ENCODE measurements at regions not wholly inside any gene's neighbourhood (a gene's known extent, or its start where the extent isn't known, plus 50 kb on each side); places are given as distances from the start of the nearest gene placed in this dataset.

GRCh38 chr21:36544545-36544944 lies 64.6 kb upstream of the CLDN14 start:
- TF ChIP-seq CTCF (IDR thresholded peaks at IDR 0.05; ENCODE audit: unreplicated experiment) = no peak
- DNase-seq (ENCODE audit: low spot score, unreplicated experiment) = no peak
- H3K36me3 Mint-ChIP-seq (ENCODE audit: insufficient read depth) = no peaks in the 10 kb centered on the region
- no peaks in the 10 kb centered on the region for H3K9me3 Mint-ChIP-seq (ENCODE audit: low read depth)
- H3K27me3 Mint-ChIP-seq = peaks cover 60% of the 10 kb centered on the region
- peaks cover 7% of the 10 kb centered on the region for H3K4me1 Mint-ChIP-seq (ENCODE audit: low read depth)
- H3K27ac Mint-ChIP-seq = no peak overlapping the region
- no peak overlapping the region for H3K4me3 Mint-ChIP-seq (ENCODE audit: low read depth)

- Mint-ChIP-seq H3K4me3 (ENCODE audit: low read depth) (no peak overlapping the region), H3K27ac (no peak overlapping the region), H3K9me3 (ENCODE audit: low read depth) (no peaks in the 10 kb centered on the region), H3K36me3 (ENCODE audit: insufficient read depth) (no peaks in the 10 kb centered on the region), H3K27me3 (peaks cover 67% of the 10 kb centered on the region), H3K4me1 (ENCODE audit: low read depth) (peaks cover 7% of the 10 kb centered on the region)
- no peak for TF ChIP-seq CTCF (IDR thresholded peaks at IDR 0.05; ENCODE audit: unreplicated experiment)
- no peak for DNase-seq (ENCODE audit: low spot score, unreplicated experiment)
Observed at GRCh38 chr21:36545776-36546511, 66.0 kb upstream of the CLDN14 start.

- H3K36me3 Mint-ChIP-seq (ENCODE audit: insufficient read depth) = no peaks in the 10 kb centered on the region
- no peak overlapping the region for H3K27ac Mint-ChIP-seq
- peaks cover 7% of the 10 kb centered on the region for H3K4me1 Mint-ChIP-seq (ENCODE audit: low read depth)
- H3K27me3 Mint-ChIP-seq = peaks cover 67% of the 10 kb centered on the region
- H3K9me3 Mint-ChIP-seq (ENCODE audit: low read depth) = no peaks in the 10 kb centered on the region
- TF ChIP-seq CTCF (IDR thresholded peaks at IDR 0.05; ENCODE audit: unreplicated experiment) = no peak
- DNase-seq (ENCODE audit: low spot score, unreplicated experiment) = no peak
- H3K4me3 Mint-ChIP-seq (ENCODE audit: low read depth) = no peak overlapping the region
Observed at GRCh38 chr21:36547464-36547863, 67.5 kb upstream of the CLDN14 start.

GRCh38 chr21:36548866-36549265 lies 68.9 kb upstream of the CLDN14 start:
- DNase-seq (ENCODE audit: low spot score, unreplicated experiment) = no peak
- Mint-ChIP-seq H3K27ac (no peak overlapping the region), H3K36me3 (ENCODE audit: insufficient read depth) (no peaks in the 10 kb centered on the region), H3K4me1 (ENCODE audit: low read depth) (peaks cover 6% of the 10 kb centered on the region), H3K27me3 (peaks cover 54% of the 10 kb centered on the region), H3K4me3 (ENCODE audit: low read depth) (no peak overlapping the region), H3K9me3 (ENCODE audit: low read depth) (no peaks in the 10 kb centered on the region)
- TF ChIP-seq CTCF (IDR thresholded peaks at IDR 0.05; ENCODE audit: unreplicated experiment) = no peak

GRCh38 chr21:36549470-36549869 lies 69.5 kb upstream of the CLDN14 start:
- H3K27ac Mint-ChIP-seq = no peak overlapping the region

More at GRCh38 chr21:36549470-36549869, 69.5 kb upstream of the CLDN14 start:
- TF ChIP-seq CTCF (IDR thresholded peaks at IDR 0.05; ENCODE audit: unreplicated experiment) = no peak
- Mint-ChIP-seq H3K27me3 (peaks cover 50% of the 10 kb centered on the region), H3K9me3 (ENCODE audit: low read depth) (no peaks in the 10 kb centered on the region), H3K4me3 (ENCODE audit: low read depth) (no peak overlapping the region), H3K4me1 (ENCODE audit: low read depth) (peaks cover 6% of the 10 kb centered on the region), H3K36me3 (ENCODE audit: insufficient read depth) (no peaks in the 10 kb centered on the region)
- no peak for DNase-seq (ENCODE audit: low spot score, unreplicated experiment)

Measured in progenitor cell of endocrine pancreas (in vitro differentiated cells).